Endothelial cell of umbilical vein (primary cell): ENCODE measurements at regions not wholly inside any gene's neighbourhood (a gene's known extent, or its start where the extent isn't known, plus 50 kb on each side); places are given as distances from the start of the nearest gene placed in this dataset.
"Not testable (repeated sequence)": the region's sequence is repeated elsewhere in the genome, so short reads cannot be mapped to it uniquely, and the experiment has no call there.

Source experiments
- EZH2 ChIP-seq: IDR thresholded peaks from 2 replicates; pipeline ENCODE4 v1.6.1; 2012; ENCODE audit warnings: borderline replicate concordance, low read depth, mild to moderate bottlenecking, moderate library complexity, low read length, inconsistent platforms; ENCODE audit not compliant: severe bottlenecking
- FOS ChIP-seq: IDR thresholded peaks from 2 replicates; pipeline ENCODE4 v1.6.1; 2011; ENCODE audit warnings: mild to moderate bottlenecking, low read length, moderate library complexity, borderline replicate concordance; ENCODE audit not compliant: insufficient read depth
- GATA2 ChIP-seq: IDR thresholded peaks from 2 replicates; pipeline ENCODE4 v1.7.0; 2011; ENCODE audit warnings: low read depth, mild to moderate bottlenecking, moderate library complexity, mixed read lengths, low read length; ENCODE audit not compliant: insufficient read length, insufficient read depth
- JUN ChIP-seq: IDR thresholded peaks from 2 replicates; pipeline ENCODE4 v1.6.1; 2011; ENCODE audit warnings: borderline replicate concordance, low read depth; ENCODE audit not compliant: insufficient read length, insufficient read depth
- MYC ChIP-seq: IDR thresholded peaks from one replicate; pipeline ENCODE4 v1.6.1; 2011; ENCODE audit warnings: mild to moderate bottlenecking, low read depth, low read length
- POLR2A ChIP-seq: IDR thresholded peaks from 2 replicates; pipeline ENCODE4 v1.6.1; 2012; ENCODE audit warnings: low read depth, mild to moderate bottlenecking, control low read depth, low read length
- POLR2AphosphoS5 ChIP-seq: IDR thresholded peaks from 2 replicates; pipeline ENCODE4 v1.6.1; 2012; ENCODE audit warnings: low read depth, mild to moderate bottlenecking, control low read depth, low read length, moderate library complexity; ENCODE audit not compliant: insufficient read depth
- TF ChIP-seq, protein P1 (sequence below), 2 donors: IDR thresholded peaks; 1 replicate in 1 of 2; 2 replicates in 1 of 2; pipeline ENCODE4 v1.5.1; 2011; ENCODE audit warnings: low read length in 2 of 2, mild to moderate bottlenecking in 2 of 2, moderate library complexity in 2 of 2, control low read depth in 1 of 2, inconsistent platforms in 1 of 2, low read depth in 1 of 2; ENCODE audit not compliant: insufficient read depth in 1 of 2; ENCODE audit errors: extremely low read depth in 1 of 2
- TF ChIP-seq, protein P2 (sequence below): IDR thresholded peaks from 2 replicates; pipeline ENCODE4 v1.6.1; 2011; ENCODE audit not compliant: insufficient read depth, insufficient read length

DNA sequence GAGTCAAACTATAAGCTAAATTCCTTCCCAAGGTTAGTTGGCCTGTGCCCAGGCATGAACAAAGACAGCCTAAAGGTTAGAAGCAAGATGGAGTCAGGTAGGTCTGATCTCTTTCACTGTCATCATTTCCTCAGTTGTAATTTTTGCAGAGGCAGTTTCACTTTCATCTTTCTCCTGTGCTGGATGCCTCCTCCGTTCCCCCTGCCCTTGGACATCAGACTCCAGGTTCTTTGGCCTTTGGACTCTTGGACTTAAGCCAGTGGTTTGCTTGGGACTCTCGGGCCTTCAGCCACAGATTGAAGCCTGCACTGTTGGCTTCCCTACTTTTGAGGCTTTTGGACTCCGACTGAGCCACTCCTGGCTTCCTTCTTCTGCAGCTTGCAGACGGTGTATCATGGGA, 4013.8 kb upstream of the TPTE start:
- not testable (repeated sequence) for TF ChIP-seq EZH2, FOS, POLR2A, POLR2AphosphoS5, GATA2, MYC, JUN
- TF ChIP-seq, protein P1, sequence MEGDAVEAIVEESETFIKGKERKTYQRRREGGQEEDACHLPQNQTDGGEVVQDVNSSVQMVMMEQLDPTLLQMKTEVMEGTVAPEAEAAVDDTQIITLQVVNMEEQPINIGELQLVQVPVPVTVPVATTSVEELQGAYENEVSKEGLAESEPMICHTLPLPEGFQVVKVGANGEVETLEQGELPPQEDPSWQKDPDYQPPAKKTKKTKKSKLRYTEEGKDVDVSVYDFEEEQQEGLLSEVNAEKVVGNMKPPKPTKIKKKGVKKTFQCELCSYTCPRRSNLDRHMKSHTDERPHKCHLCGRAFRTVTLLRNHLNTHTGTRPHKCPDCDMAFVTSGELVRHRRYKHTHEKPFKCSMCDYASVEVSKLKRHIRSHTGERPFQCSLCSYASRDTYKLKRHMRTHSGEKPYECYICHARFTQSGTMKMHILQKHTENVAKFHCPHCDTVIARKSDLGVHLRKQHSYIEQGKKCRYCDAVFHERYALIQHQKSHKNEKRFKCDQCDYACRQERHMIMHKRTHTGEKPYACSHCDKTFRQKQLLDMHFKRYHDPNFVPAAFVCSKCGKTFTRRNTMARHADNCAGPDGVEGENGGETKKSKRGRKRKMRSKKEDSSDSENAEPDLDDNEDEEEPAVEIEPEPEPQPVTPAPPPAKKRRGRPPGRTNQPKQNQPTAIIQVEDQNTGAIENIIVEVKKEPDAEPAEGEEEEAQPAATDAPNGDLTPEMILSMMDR (IDR thresholded peaks at IDR 0.05; ENCODE audit: extremely low read depth in 1 of 2, insufficient read depth in 1 of 2, low read depth in 1 of 2, low read length in 2 of 2), result not testable (repeated sequence)
- TF ChIP-seq, protein P2, sequence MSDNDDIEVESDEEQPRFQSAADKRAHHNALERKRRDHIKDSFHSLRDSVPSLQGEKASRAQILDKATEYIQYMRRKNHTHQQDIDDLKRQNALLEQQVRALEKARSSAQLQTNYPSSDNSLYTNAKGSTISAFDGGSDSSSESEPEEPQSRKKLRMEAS, result not testable (repeated sequence)
